ENCODE measurements at regions not wholly inside any gene's neighbourhood (a gene's known extent, or its start where the extent isn't known, plus 50 kb on each side); places are given as distances from the start of the nearest gene placed in this dataset.

- H3K4me3 ChIP-seq (ENCODE audit: low read depth, low read length), result no peak overlapping the region
- TF ChIP-seq, protein P1, sequence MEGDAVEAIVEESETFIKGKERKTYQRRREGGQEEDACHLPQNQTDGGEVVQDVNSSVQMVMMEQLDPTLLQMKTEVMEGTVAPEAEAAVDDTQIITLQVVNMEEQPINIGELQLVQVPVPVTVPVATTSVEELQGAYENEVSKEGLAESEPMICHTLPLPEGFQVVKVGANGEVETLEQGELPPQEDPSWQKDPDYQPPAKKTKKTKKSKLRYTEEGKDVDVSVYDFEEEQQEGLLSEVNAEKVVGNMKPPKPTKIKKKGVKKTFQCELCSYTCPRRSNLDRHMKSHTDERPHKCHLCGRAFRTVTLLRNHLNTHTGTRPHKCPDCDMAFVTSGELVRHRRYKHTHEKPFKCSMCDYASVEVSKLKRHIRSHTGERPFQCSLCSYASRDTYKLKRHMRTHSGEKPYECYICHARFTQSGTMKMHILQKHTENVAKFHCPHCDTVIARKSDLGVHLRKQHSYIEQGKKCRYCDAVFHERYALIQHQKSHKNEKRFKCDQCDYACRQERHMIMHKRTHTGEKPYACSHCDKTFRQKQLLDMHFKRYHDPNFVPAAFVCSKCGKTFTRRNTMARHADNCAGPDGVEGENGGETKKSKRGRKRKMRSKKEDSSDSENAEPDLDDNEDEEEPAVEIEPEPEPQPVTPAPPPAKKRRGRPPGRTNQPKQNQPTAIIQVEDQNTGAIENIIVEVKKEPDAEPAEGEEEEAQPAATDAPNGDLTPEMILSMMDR (IDR thresholded peaks at IDR 0.05; ENCODE audit: low read depth, low read length, missing control alignments), result no peak
- no peak for DNase-seq (ENCODE audit: low read depth)
Measured at GRCh38 chr4:169342906-169343564, 72.3 kb upstream of the SH3RF1 start.

- no peak overlapping the region for H3K4me3 ChIP-seq (ENCODE audit: low read depth, low read length)
- TF ChIP-seq, protein P1 (IDR thresholded peaks at IDR 0.05; ENCODE audit: low read depth, low read length, missing control alignments), result no peak
- no peak for DNase-seq (ENCODE audit: low read depth)
Measured at GRCh38 chr4:169342159-169342860, 71.6 kb upstream of the SH3RF1 start.

DNA sequence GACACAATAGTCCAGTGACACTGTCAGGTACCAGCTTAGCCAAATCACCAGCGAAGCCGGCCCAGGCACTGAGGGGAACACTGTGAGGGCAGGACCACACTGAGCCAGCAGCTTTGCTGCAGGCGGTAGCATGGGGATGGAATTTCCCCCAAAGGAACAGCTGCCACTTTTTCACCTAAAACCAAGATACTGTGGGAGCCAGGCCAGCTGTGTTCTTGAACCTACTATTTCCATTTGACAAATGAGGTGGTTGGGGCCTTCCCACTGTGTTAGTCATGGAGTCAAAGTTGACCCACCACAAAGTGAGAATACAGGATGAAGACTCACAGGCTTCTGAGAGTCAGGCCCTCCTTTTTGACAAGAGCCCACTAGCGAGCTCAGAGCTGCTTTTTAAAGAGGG lies 70.7 kb upstream of the SH3RF1 start:
- H3K4me3 ChIP-seq (ENCODE audit: low read depth, low read length), result no peak overlapping the region
- TF ChIP-seq, protein P1 (IDR thresholded peaks at IDR 0.05; ENCODE audit: low read depth, low read length, missing control alignments), result no peak

GRCh38 chr4:169340834-169341233 lies 70.1 kb upstream of the SH3RF1 start:
- H3K4me3 ChIP-seq (ENCODE audit: low read depth, low read length), result no peak overlapping the region
- TF ChIP-seq, protein P1 (IDR thresholded peaks at IDR 0.05; ENCODE audit: low read depth, low read length, missing control alignments), result no peak
- no peak for DNase-seq (ENCODE audit: low read depth)

More for the DNA sequence above, 70.7 kb upstream of the SH3RF1 start:
- DNase-seq (ENCODE audit: low read depth), result peak; percentile 10

GRCh38 chr4:169338241-169338640 lies 67.5 kb upstream of the SH3RF1 start:
- DNase-seq (ENCODE audit: low read depth), result no peak
- TF ChIP-seq, protein P1 (IDR thresholded peaks at IDR 0.05; ENCODE audit: low read depth, low read length, missing control alignments), result no peak

DNA sequence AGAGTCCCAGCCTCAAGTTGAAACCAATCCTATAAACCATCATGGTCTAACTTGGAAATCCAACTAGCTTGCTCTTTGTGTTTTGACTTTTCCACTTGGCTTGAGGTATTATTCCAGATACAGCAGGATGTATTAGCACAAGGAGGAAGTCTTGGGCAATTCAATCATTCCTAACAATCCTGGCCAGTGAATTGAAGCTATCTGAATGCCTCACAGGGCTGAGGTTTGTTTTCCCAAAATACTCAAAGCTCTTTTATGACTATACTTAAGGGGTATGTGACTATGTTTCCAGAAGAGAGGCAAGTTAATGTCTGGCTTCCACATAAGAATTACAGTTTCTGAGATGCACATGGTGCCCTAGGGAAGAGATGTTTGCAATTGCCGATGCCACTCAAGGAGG lies 66.8 kb upstream of the SH3RF1 start:
- H3K4me3 ChIP-seq (ENCODE audit: low read depth, low read length), result no peak overlapping the region
- TF ChIP-seq, protein P1 (IDR thresholded peaks at IDR 0.05; ENCODE audit: low read depth, low read length, missing control alignments), result no peak
- DNase-seq (ENCODE audit: low read depth), result no peak

More at GRCh38 chr4:169338241-169338640, 67.5 kb upstream of the SH3RF1 start:
- H3K4me3 ChIP-seq (ENCODE audit: low read depth, low read length), result no peak overlapping the region

Measured in GM12864 (cell line).